OCI-LY1 (cell line): ENCODE measurements at regions not wholly inside any gene's neighbourhood (a gene's known extent, or its start where the extent isn't known, plus 50 kb on each side); places are given as distances from the start of the nearest gene placed in this dataset.

Experiments used
- H2AFZ ChIP-seq: fragments of 200-600 bp; sonication (generic), shearing (Covaris generic); 2 replicates; pipeline ENCODE4 v1.6.0; 2014; ENCODE audit warnings: antibody characterized with exemption, mild to moderate bottlenecking, low read length
- H3F3A ChIP-seq: fragments of 200-600 bp; sonication (generic), shearing (Covaris generic); 2 replicates; pipeline ENCODE4 v1.6.0; 2014; ENCODE audit warnings: mild to moderate bottlenecking, antibody characterized with exemption, low read length, moderate library complexity; ENCODE audit not compliant: insufficient read depth
- H3K27ac ChIP-seq: fragments of 200-600 bp; sonication (generic); 2 replicates; pipeline ENCODE4 v1.5.1; 2014; ENCODE audit warnings: low read length, mixed run types, mild to moderate bottlenecking, low read depth; ENCODE audit not compliant: poor library complexity, severe bottlenecking
- H3K27me3 ChIP-seq: fragments of 200-600 bp; sonication (generic); 2 replicates; pipeline ENCODE4 v1.6.0; 2014; ENCODE audit warnings: antibody characterized with exemption, mild to moderate bottlenecking, low read length, moderate library complexity; ENCODE audit not compliant: insufficient read depth
- H3K36me3 ChIP-seq: fragments of 200-600 bp; sonication (generic); 2 replicates; pipeline ENCODE4 v1.6.1; 2014; ENCODE audit warnings: mild to moderate bottlenecking, antibody characterized with exemption, low read length, moderate library complexity, mixed read lengths; ENCODE audit not compliant: insufficient read depth
- H3K4me1 ChIP-seq: fragments of 200-600 bp; sonication (generic); 2 replicates; pipeline ENCODE4 v1.5.1; 2014; ENCODE audit warnings: mild to moderate bottlenecking, low read length, moderate library complexity; ENCODE audit not compliant: insufficient read depth, severe bottlenecking
- H3K4me2 ChIP-seq: fragments of 200-600 bp; sonication (generic), shearing (Covaris generic); 2 replicates; pipeline ENCODE4 v1.6.1; 2014; ENCODE audit warnings: low read length
- H3K4me3 ChIP-seq: fragments of 200-600 bp; sonication (generic); 2 replicates; pipeline ENCODE4 v1.5.1; 2014; ENCODE audit warnings: low read length, low read depth, mild to moderate bottlenecking, mixed read lengths; ENCODE audit not compliant: poor library complexity, severe bottlenecking
- H3K79me2 ChIP-seq: fragments of 200-600 bp; shearing (Covaris generic); 2 replicates; pipeline ENCODE4 v1.6.1; 2016; ENCODE audit warnings: mixed run types, low read length, mixed read lengths; ENCODE audit not compliant: insufficient read depth
- H3K9ac ChIP-seq: fragments of 200-600 bp; sonication (generic), shearing (Covaris generic); 2 replicates; pipeline ENCODE4 v1.6.1; 2014; ENCODE audit warnings: mild to moderate bottlenecking, low read length, mixed read lengths
- H3K9me2 ChIP-seq: fragments of 200-600 bp; sonication (generic), shearing (Covaris generic); 2 replicates; pipeline ENCODE4 v1.6.1; 2014; ENCODE audit warnings: low read depth, mild to moderate bottlenecking, low read length, mixed read lengths
- H3K9me3 ChIP-seq: fragments of 200-600 bp; shearing (Covaris generic); 2 replicates; pipeline ENCODE4 v1.6.1; 2014; ENCODE audit warnings: low read length, mixed read lengths
- H4K20me1 ChIP-seq: fragments of 200-600 bp; sonication (generic), shearing (Covaris generic); 2 replicates; pipeline ENCODE4 v1.6.0; 2016; ENCODE audit warnings: mild to moderate bottlenecking, low read length; ENCODE audit not compliant: insufficient read depth
- CTCF ChIP-seq: fragments of 200-600 bp; sonication (generic), shearing (Covaris generic); IDR thresholded peaks from 2 replicates; pipeline ENCODE4 v1.5.1; 2017; ENCODE audit warnings: mild to moderate bottlenecking, antibody characterized with exemption, low read length, moderate library complexity, mixed read lengths
- EZH2 ChIP-seq: fragments of 200-600 bp; sonication (generic), shearing (Covaris generic); IDR thresholded peaks from 2 replicates; pipeline ENCODE4 v1.8.0; 2017; ENCODE audit warnings: borderline replicate concordance, mixed run types, mild to moderate bottlenecking, antibody characterized with exemption, low read length, moderate library complexity, mixed read lengths

- TF ChIP-seq EZH2, result no peak
- no peak for TF ChIP-seq CTCF
- H4K20me1 ChIP-seq, result no peaks in the 10 kb centered on the region
- H3K4me2 ChIP-seq, result no peak overlapping the region
- no peak overlapping the region for H3K4me3 ChIP-seq
- no peak overlapping the region for H2AFZ ChIP-seq
- H3K27me3 ChIP-seq, result no peaks in the 10 kb centered on the region
- H3K9me3 ChIP-seq, result no peaks in the 10 kb centered on the region
- no peaks in the 10 kb centered on the region for H3F3A ChIP-seq
- no peaks in the 10 kb centered on the region for H3K4me1 ChIP-seq
- H3K9ac ChIP-seq, result no peak overlapping the region
- H3K79me2 ChIP-seq, result no peaks in the 10 kb centered on the region
- no peaks in the 10 kb centered on the region for H3K36me3 ChIP-seq
- no peaks in the 10 kb centered on the region for H3K9me2 ChIP-seq
- H3K27ac ChIP-seq, result no peak overlapping the region
These were observed 313.9 kb downstream of the BMPER start for GRCh38 chr7:34219153-34219718.

GRCh38 chr7:34220506-34221185 is 315.3 kb downstream of the BMPER start:
- no peaks in the 10 kb centered on the region for H3K79me2 ChIP-seq
- H3K36me3 ChIP-seq, result no peaks in the 10 kb centered on the region
- H3K4me1 ChIP-seq, result no peaks in the 10 kb centered on the region
- no peaks in the 10 kb centered on the region for H3K27me3 ChIP-seq
- no peak overlapping the region for H3K4me2 ChIP-seq
- H3K9ac ChIP-seq, result no peak overlapping the region
- TF ChIP-seq CTCF, result no peak
- no peak for TF ChIP-seq EZH2
- H3K4me3 ChIP-seq, result no peak overlapping the region
- no peak overlapping the region for H3K27ac ChIP-seq
- no peaks in the 10 kb centered on the region for H4K20me1 ChIP-seq
- no peaks in the 10 kb centered on the region for H3K9me3 ChIP-seq
- no peaks in the 10 kb centered on the region for H3K9me2 ChIP-seq
- H3F3A ChIP-seq, result no peaks in the 10 kb centered on the region
- H2AFZ ChIP-seq, result no peak overlapping the region

- H3K9me2 ChIP-seq, result no peaks in the 10 kb centered on the region
- no peaks in the 10 kb centered on the region for H3K27me3 ChIP-seq
- H3K27ac ChIP-seq, result no peak overlapping the region
- H3F3A ChIP-seq, result no peaks in the 10 kb centered on the region
- TF ChIP-seq CTCF (no peak), EZH2 (no peak)
- H3K9ac ChIP-seq, result no peak overlapping the region
- H3K4me3 ChIP-seq, result no peak overlapping the region
- no peak overlapping the region for H3K4me2 ChIP-seq
- H3K79me2 ChIP-seq, result no peaks in the 10 kb centered on the region
- H3K4me1 ChIP-seq, result no peaks in the 10 kb centered on the region
- no peaks in the 10 kb centered on the region for H4K20me1 ChIP-seq
- H3K9me3 ChIP-seq, result no peaks in the 10 kb centered on the region
- H2AFZ ChIP-seq, result no peak overlapping the region
- no peaks in the 10 kb centered on the region for H3K36me3 ChIP-seq
These were observed 317.0 kb downstream of the BMPER start for GRCh38 chr7:34222316-34222715.
